ENCODE measurements at regions not wholly inside any gene's neighbourhood (a gene's known extent, or its start where the extent isn't known, plus 50 kb on each side); places are given as distances from the start of the nearest gene placed in this dataset.

DNA sequence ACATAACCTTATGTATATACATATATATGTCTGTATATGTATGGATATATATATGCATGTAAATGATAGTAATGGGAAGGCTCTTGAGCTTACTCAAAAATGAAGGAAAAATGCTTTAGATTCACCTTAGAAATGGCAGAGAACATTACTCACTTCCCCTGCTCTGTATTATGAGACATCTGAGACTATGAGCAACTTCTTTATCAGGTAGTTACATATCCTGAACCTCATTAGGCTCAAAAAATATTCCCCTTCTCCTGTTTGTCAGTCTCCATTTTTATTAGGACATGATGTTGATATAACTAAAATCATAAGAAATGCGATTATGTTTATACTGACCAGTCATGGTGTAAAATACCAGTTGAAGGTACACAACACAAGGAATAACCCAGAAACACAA is 800.1 kb upstream of the ZWINT start:
- H3K27ac ChIP-seq, result no peak overlapping the region
- no peaks in the 10 kb centered on the region for H3K36me3 ChIP-seq (ENCODE audit: insufficient read depth)
- H3K4me1 ChIP-seq (ENCODE audit: low read depth, poor library complexity, severe bottlenecking), result no peaks in the 10 kb centered on the region
- no peaks in the 10 kb centered on the region for H4K20me1 ChIP-seq (ENCODE audit: insufficient read depth)
- no peaks in the 10 kb centered on the region for H3K27me3 ChIP-seq (ENCODE audit: insufficient read depth, low read depth)
- H3K9ac ChIP-seq, result no peak overlapping the region
- no peak overlapping the region for H3K4me2 ChIP-seq
- no peak overlapping the region for H3K4me3 ChIP-seq (IDR thresholded peaks at IDR 0.05; ENCODE audit: insufficient read depth, low read depth, low read length)
- no peak overlapping the region for H2AFZ ChIP-seq (ENCODE audit: low read depth)
- TF ChIP-seq, protein P1, sequence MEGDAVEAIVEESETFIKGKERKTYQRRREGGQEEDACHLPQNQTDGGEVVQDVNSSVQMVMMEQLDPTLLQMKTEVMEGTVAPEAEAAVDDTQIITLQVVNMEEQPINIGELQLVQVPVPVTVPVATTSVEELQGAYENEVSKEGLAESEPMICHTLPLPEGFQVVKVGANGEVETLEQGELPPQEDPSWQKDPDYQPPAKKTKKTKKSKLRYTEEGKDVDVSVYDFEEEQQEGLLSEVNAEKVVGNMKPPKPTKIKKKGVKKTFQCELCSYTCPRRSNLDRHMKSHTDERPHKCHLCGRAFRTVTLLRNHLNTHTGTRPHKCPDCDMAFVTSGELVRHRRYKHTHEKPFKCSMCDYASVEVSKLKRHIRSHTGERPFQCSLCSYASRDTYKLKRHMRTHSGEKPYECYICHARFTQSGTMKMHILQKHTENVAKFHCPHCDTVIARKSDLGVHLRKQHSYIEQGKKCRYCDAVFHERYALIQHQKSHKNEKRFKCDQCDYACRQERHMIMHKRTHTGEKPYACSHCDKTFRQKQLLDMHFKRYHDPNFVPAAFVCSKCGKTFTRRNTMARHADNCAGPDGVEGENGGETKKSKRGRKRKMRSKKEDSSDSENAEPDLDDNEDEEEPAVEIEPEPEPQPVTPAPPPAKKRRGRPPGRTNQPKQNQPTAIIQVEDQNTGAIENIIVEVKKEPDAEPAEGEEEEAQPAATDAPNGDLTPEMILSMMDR (conservative IDR thresholded peaks at IDR 0.05; ENCODE audit: low read depth, low read length), result no peak
- no peaks in the 10 kb centered on the region for H3K79me2 ChIP-seq (ENCODE audit: insufficient read depth, low read depth)

DNA sequence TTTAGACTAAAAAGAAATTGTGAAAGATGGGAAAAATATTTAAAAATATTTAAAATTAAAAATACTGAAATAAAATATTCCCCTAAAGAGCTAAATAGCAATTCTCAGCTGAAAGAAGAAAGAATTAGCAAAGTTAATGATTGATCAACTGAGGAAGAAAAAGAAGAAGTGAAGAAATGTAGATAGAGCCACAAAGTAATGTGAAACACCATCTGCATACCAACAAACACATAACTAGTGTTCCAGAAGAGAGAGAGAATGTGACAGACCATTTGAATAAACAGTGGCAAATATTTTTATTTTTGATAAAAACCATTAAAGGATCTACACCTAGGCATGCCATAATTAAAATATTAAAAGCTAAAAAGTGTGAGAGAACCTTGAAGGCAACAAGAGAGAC is 784.5 kb upstream of the ZWINT start:
- no peaks in the 10 kb centered on the region for H4K20me1 ChIP-seq (ENCODE audit: insufficient read depth)
- TF ChIP-seq, protein P1 (conservative IDR thresholded peaks at IDR 0.05; ENCODE audit: low read depth, low read length), result no peak
- H3K9ac ChIP-seq, result no peak overlapping the region
- no peaks in the 10 kb centered on the region for H3K79me2 ChIP-seq (ENCODE audit: insufficient read depth, low read depth)
- no peaks in the 10 kb centered on the region for H3K27me3 ChIP-seq (ENCODE audit: insufficient read depth, low read depth)
- H3K4me2 ChIP-seq, result no peak overlapping the region
- H2AFZ ChIP-seq (ENCODE audit: low read depth), result no peak overlapping the region
- H3K27ac ChIP-seq, result no peak overlapping the region
- H3K4me3 ChIP-seq (IDR thresholded peaks at IDR 0.05; ENCODE audit: insufficient read depth, low read depth, low read length), result no peak overlapping the region
- H3K36me3 ChIP-seq (ENCODE audit: insufficient read depth), result no peaks in the 10 kb centered on the region
- no peaks in the 10 kb centered on the region for H3K4me1 ChIP-seq (ENCODE audit: low read depth, poor library complexity, severe bottlenecking)

DNA sequence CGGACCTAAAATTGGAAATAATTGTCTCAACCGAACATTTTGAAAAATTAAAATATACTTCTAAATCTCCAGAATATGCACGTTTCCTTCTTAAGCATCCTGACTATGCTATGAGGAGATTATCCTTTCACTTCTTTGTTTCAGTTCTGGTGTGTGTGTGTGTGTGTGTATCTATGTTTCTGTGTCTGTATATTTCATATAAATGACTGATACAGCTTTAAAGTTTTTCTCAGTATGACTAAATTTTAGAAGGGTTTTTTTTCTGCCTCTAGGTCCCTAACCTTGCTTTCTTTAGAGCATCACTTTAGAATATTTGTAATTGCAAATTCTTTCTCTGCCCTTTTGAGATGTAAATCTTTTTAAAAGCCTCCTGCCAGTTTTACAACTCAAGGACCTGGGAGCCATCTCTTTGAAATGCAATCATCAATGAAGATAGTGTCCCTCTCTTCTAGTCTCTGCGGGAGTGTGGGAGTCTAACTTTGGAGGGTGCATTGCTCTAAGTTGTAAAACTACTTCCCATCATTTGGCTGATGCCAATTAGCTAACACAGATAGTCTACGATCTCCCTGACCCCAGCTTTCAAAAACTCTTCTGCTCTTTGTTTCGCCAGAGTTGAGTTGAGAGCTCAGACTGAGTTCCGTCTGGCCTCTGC is 782.0 kb upstream of the ZWINT start:
- no peaks in the 10 kb centered on the region for H3K4me1 ChIP-seq (ENCODE audit: low read depth, poor library complexity, severe bottlenecking)
- no peaks in the 10 kb centered on the region for H3K36me3 ChIP-seq (ENCODE audit: insufficient read depth)
- no peak overlapping the region for H2AFZ ChIP-seq (ENCODE audit: low read depth)
- H3K4me3 ChIP-seq (IDR thresholded peaks at IDR 0.05; ENCODE audit: insufficient read depth, low read depth, low read length), result no peak overlapping the region
- H3K27me3 ChIP-seq (ENCODE audit: insufficient read depth, low read depth), result no peaks in the 10 kb centered on the region
- H4K20me1 ChIP-seq (ENCODE audit: insufficient read depth), result no peaks in the 10 kb centered on the region
- no peaks in the 10 kb centered on the region for H3K79me2 ChIP-seq (ENCODE audit: insufficient read depth, low read depth)
- TF ChIP-seq, protein P1 (conservative IDR thresholded peaks at IDR 0.05; ENCODE audit: low read depth, low read length), result no peak
- H3K4me2 ChIP-seq, result no peak overlapping the region
- H3K27ac ChIP-seq, result no peak overlapping the region
- H3K9ac ChIP-seq, result no peak overlapping the region

GRCh38 chr10:57141708-57142107 is 780.6 kb upstream of the ZWINT start:
- Histone ChIP-seq H3K4me2 (no peak overlapping the region), H4K20me1 (ENCODE audit: insufficient read depth) (no peaks in the 10 kb centered on the region), H3K9ac (no peak overlapping the region), H3K4me1 (ENCODE audit: low read depth, poor library complexity, severe bottlenecking) (no peaks in the 10 kb centered on the region), H3K27me3 (ENCODE audit: insufficient read depth, low read depth) (no peaks in the 10 kb centered on the region), H3K27ac (no peak overlapping the region), H3K4me3 (IDR thresholded peaks at IDR 0.05; ENCODE audit: insufficient read depth, low read depth, low read length) (no peak overlapping the region), H3K79me2 (ENCODE audit: insufficient read depth, low read depth) (no peaks in the 10 kb centered on the region), H2AFZ (ENCODE audit: low read depth) (no peak overlapping the region), H3K36me3 (ENCODE audit: insufficient read depth) (no peaks in the 10 kb centered on the region)
- TF ChIP-seq, protein P1 (conservative IDR thresholded peaks at IDR 0.05; ENCODE audit: low read depth, low read length), result no peak

Data from KMS-11 (cell line).